ENCODE measurements at regions not wholly inside any gene's neighbourhood (a gene's known extent, or its start where the extent isn't known, plus 50 kb on each side); places are given as distances from the start of the nearest gene placed in this dataset.

GRCh38 chr6:137590684-137591083 is 96.5 kb upstream of the OLIG3 start:
- TF ChIP-seq, protein P1, sequence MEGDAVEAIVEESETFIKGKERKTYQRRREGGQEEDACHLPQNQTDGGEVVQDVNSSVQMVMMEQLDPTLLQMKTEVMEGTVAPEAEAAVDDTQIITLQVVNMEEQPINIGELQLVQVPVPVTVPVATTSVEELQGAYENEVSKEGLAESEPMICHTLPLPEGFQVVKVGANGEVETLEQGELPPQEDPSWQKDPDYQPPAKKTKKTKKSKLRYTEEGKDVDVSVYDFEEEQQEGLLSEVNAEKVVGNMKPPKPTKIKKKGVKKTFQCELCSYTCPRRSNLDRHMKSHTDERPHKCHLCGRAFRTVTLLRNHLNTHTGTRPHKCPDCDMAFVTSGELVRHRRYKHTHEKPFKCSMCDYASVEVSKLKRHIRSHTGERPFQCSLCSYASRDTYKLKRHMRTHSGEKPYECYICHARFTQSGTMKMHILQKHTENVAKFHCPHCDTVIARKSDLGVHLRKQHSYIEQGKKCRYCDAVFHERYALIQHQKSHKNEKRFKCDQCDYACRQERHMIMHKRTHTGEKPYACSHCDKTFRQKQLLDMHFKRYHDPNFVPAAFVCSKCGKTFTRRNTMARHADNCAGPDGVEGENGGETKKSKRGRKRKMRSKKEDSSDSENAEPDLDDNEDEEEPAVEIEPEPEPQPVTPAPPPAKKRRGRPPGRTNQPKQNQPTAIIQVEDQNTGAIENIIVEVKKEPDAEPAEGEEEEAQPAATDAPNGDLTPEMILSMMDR (IDR thresholded peaks at IDR 0.05): no peak
- no peak for TF ChIP-seq EZH2 (IDR thresholded peaks at IDR 0.05; ENCODE audit: borderline replicate concordance, insufficient read depth, low read depth, low read length, poor library complexity, severe bottlenecking)
